ENCODE measurements at regions not wholly inside any gene's neighbourhood (a gene's known extent, or its start where the extent isn't known, plus 50 kb on each side); places are given as distances from the start of the nearest gene placed in this dataset.

DNA sequence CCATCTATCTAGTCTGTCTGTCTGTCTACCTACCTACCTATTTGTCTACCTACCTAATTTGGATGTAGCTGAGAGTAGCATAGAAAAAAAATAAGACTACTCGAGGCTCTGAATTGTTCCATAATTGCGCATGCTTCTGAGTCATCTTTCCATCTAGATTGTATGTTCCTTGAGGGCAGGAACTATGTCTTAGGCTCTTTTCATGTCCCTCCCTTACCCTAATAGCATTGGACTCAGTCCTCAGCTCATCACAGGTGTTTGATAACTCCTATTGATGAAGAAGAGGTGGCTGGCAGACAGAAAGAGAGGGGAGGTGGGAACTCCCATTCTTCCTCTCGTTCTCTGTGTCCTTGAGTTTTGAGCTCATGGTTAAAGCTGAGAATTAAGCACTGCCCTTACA, 263.7 kb downstream of the TTC6 start (continued):
- TF ChIP-seq ZNF512 (CRISPR knock-in tag; IDR thresholded peaks at IDR 0.05; ENCODE audit: borderline replicate concordance) (no peak), FOXJ3 (CRISPR knock-in tag; IDR thresholded peaks at IDR 0.05; ENCODE audit: borderline replicate concordance) (no peak), E2F1 (CRISPR knock-in tag; IDR thresholded peaks at IDR 0.05) (no peak), IRF2 (CRISPR knock-in tag; IDR thresholded peaks at IDR 0.05; ENCODE audit: borderline replicate concordance, low read depth) (no peak), GABPB1 (CRISPR knock-in tag; IDR thresholded peaks at IDR 0.05) (no peak), GRHL2 (CRISPR knock-in tag; IDR thresholded peaks at IDR 0.05; ENCODE audit: insufficient replicate concordance, severe bottlenecking) (no peak)
- TF ChIP-seq, protein P1, sequence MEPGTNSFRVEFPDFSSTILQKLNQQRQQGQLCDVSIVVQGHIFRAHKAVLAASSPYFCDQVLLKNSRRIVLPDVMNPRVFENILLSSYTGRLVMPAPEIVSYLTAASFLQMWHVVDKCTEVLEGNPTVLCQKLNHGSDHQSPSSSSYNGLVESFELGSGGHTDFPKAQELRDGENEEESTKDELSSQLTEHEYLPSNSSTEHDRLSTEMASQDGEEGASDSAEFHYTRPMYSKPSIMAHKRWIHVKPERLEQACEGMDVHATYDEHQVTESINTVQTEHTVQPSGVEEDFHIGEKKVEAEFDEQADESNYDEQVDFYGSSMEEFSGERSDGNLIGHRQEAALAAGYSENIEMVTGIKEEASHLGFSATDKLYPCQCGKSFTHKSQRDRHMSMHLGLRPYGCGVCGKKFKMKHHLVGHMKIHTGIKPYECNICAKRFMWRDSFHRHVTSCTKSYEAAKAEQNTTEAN (CRISPR knock-in tag; IDR thresholded peaks at IDR 0.05) = no peak

DNA sequence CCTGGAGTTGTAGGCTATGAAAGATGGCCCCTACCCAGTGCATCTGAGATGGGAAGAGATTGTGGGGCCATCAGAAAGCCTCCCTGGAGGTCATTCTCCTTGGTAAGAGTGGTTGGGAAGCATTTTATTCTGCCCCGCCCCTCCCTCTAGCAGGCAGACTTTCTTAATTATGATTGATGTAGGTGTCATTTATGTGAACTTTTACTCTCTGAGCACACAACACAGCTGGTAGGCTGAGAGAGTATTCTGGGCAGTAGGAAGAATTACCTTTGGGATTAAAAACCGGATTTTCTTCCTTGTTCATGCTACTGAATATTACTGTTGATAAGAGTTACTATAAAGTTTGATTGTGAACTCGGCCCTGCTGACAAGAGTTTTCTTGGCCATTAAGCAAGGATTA, 266.8 kb downstream of the TTC6 start:
- Mint-ChIP-seq H3K9me3 (peaks cover 4% of the 10 kb centered on the region; the same call in 1 of the 2 replicates), H3K4me1 (no peaks in the 10 kb centered on the region), H3K4me3 (no peak overlapping the region), H3K36me3 (no peaks in the 10 kb centered on the region), H3K27me3 (ENCODE audit: low read depth) (no peaks in the 10 kb centered on the region), H3K27ac (no peak overlapping the region)
- POLR2A ChIA-PET = no interaction called here
- DNase-seq (ENCODE audit: low spot score) (no peak), ATAC-seq (no peak)
- CTCF ChIA-PET = no interaction called here
- no peak for TF ChIP-seq MXD4 (CRISPR knock-in tag; IDR thresholded peaks at IDR 0.05; ENCODE audit: borderline replicate concordance)
- TF ChIP-seq ZNF138 (CRISPR knock-in tag; conservative IDR thresholded peaks at IDR 0.05) = no peak
- no peak for TF ChIP-seq NR1H2 (CRISPR knock-in tag; IDR thresholded peaks at IDR 0.05)
- no peak for TF ChIP-seq EMX1 (CRISPR knock-in tag; IDR thresholded peaks at IDR 0.05)

DNA sequence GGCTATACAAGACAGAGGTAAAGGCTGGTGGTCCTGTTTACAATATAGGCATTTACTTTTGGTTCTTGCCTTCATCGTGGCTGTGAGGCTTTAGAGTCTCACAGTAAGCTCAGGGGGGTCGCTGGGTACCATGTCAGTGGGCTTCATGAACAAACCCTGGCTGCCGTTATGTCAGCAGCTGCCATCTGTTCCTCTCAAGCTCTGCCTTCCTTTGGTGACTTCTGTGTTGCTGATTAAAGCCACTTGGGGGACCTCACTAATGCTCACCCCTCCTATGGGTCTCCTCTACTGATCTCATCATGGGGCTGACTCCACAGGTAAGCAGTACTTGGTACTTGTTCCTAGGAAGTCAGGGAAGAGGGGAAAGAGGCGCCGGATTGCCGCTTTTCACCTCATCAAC, 268.7 kb downstream of the TTC6 start:
- ATAC-seq (no peak), DNase-seq (ENCODE audit: low spot score) (no peak)
- Mint-ChIP-seq H3K4me1 (peaks cover 3% of the 10 kb centered on the region), H3K4me3 (no peak overlapping the region), H3K27ac (no peak overlapping the region), H3K36me3 (no peaks in the 10 kb centered on the region), H3K9me3 (peaks cover 4% of the 10 kb centered on the region; the same call in 1 of the 2 replicates), H3K27me3 (ENCODE audit: low read depth) (no peaks in the 10 kb centered on the region; the same call in 1 of the 2 replicates)
- ChIA-PET POLR2A (no interaction called here), CTCF (no interaction called here)
- no peak for TF ChIP-seq ATF6 (CRISPR knock-in tag; IDR thresholded peaks at IDR 0.05)
- TF ChIP-seq OVOL2 (CRISPR knock-in tag; IDR thresholded peaks at IDR 0.05; ENCODE audit: borderline replicate concordance) = no peak
- no peak for TF ChIP-seq JUN (CRISPR knock-in tag; IDR thresholded peaks at IDR 0.05)
- no peak for TF ChIP-seq FOXP4 (CRISPR knock-in tag; IDR thresholded peaks at IDR 0.05)
- no peak for TF ChIP-seq MYBL2 (CRISPR knock-in tag; IDR thresholded peaks at IDR 0.05)
- no peak for TF ChIP-seq EMX1 (CRISPR knock-in tag; IDR thresholded peaks at IDR 0.05)
- no peak for TF ChIP-seq CTCF (IDR thresholded peaks at IDR 0.05)
- TF ChIP-seq, protein P2, sequence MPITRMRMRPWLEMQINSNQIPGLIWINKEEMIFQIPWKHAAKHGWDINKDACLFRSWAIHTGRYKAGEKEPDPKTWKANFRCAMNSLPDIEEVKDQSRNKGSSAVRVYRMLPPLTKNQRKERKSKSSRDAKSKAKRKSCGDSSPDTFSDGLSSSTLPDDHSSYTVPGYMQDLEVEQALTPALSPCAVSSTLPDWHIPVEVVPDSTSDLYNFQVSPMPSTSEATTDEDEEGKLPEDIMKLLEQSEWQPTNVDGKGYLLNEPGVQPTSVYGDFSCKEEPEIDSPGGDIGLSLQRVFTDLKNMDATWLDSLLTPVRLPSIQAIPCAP (CRISPR knock-in tag; IDR thresholded peaks at IDR 0.05) = no peak
- TF ChIP-seq ESRRA (CRISPR knock-in tag; IDR thresholded peaks at IDR 0.05; ENCODE audit: borderline replicate concordance) = no peak
- TF ChIP-seq, protein P3, sequence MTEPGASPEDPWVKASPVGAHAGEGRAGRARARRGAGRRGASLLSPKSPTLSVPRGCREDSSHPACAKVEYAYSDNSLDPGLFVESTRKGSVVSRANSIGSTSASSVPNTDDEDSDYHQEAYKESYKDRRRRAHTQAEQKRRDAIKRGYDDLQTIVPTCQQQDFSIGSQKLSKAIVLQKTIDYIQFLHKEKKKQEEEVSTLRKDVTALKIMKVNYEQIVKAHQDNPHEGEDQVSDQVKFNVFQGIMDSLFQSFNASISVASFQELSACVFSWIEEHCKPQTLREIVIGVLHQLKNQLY (CRISPR knock-in tag; IDR thresholded peaks at IDR 0.05) = no peak
- TF ChIP-seq RELA (CRISPR knock-in tag; IDR thresholded peaks at IDR 0.05; ENCODE audit: borderline replicate concordance) = no peak

Measured in WTC11 (cell line).